Esophagus muscularis mucosa (tissue), 3 donors: ENCODE measurements at regions not wholly inside any gene's neighbourhood (a gene's known extent, or its start where the extent isn't known, plus 50 kb on each side); places are given as distances from the start of the nearest gene placed in this dataset.

Experiments used
- POLR2A ChIP-seq: fragments of 450-650 bp; IDR thresholded peaks from one replicate; pipeline ENCODE4 v1.6.1; 2017; ENCODE audit warnings: antibody characterized with exemption, moderate library complexity, mild to moderate bottlenecking, low read depth
- TF ChIP-seq, protein P1 (sequence below), 3 experiments: fragments of 200-600 bp in 2 of 3; fragments of 450-650 bp in 1 of 3; sonication (generic) in 2 of 3; IDR thresholded peaks; one replicate each; pipeline ENCODE4 v1.5.1; 2017 to 2019; ENCODE audit warnings: antibody characterized with exemption in 3 of 3, mild to moderate bottlenecking in 2 of 3, moderate library complexity in 1 of 3

DNA sequence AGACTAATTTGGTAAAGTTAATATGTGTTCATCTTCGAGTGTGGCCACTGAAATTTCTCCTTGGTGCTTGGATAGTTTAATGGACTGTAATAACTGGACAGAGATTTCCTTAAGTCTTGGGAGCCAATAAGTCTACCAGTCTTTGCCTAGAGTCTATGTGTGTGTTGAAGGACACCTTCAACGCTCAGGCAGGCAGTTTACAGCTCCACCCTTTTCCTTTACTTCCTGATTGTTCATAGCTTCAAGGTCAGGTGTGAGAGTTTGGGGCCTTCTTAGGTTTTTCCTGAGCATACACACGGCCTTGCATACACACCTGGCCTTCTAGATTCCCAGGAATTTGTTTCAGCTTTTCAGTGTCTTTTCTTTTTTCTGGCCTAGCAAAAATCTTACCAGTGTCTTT, 355.3 kb upstream of the AMOT start:
- TF ChIP-seq, protein P1, sequence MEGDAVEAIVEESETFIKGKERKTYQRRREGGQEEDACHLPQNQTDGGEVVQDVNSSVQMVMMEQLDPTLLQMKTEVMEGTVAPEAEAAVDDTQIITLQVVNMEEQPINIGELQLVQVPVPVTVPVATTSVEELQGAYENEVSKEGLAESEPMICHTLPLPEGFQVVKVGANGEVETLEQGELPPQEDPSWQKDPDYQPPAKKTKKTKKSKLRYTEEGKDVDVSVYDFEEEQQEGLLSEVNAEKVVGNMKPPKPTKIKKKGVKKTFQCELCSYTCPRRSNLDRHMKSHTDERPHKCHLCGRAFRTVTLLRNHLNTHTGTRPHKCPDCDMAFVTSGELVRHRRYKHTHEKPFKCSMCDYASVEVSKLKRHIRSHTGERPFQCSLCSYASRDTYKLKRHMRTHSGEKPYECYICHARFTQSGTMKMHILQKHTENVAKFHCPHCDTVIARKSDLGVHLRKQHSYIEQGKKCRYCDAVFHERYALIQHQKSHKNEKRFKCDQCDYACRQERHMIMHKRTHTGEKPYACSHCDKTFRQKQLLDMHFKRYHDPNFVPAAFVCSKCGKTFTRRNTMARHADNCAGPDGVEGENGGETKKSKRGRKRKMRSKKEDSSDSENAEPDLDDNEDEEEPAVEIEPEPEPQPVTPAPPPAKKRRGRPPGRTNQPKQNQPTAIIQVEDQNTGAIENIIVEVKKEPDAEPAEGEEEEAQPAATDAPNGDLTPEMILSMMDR (IDR thresholded peaks at IDR 0.05): no peak
- no peak for TF ChIP-seq POLR2A
